NCI-H2029 (cell line): ENCODE measurements at regions not wholly inside any gene's neighbourhood (a gene's known extent, or its start where the extent isn't known, plus 50 kb on each side); places are given as distances from the start of the nearest gene placed in this dataset.
A peak's percentile ranks its signal among the peaks of the same experiment; 100 is the strongest.

Source experiments
- DNase-seq: peaks from one replicate; lab custom pipeline; 2025; lab: John Stamatoyannopoulos, UW

DNA sequence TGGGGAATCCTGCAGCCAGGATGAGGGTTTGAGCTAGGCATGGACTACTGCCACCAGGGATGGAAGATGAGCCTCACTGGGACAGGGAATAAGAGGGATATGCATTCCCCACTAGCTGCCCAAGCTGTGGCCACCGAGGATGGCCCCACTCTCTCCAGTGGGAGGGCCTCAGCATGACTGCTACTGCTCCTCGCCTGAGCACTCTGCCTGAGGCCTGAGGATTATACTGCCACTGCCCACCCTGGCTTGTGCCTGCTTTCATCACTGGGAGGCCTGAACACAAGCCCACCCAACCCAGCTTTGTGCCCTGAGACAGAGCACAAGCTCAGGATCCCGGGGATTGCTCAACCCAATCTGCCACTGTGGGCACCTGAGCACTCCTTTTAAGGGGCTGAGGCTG, 425.6 kb downstream of the RASEF start:
- DNase-seq: no peak

DNA sequence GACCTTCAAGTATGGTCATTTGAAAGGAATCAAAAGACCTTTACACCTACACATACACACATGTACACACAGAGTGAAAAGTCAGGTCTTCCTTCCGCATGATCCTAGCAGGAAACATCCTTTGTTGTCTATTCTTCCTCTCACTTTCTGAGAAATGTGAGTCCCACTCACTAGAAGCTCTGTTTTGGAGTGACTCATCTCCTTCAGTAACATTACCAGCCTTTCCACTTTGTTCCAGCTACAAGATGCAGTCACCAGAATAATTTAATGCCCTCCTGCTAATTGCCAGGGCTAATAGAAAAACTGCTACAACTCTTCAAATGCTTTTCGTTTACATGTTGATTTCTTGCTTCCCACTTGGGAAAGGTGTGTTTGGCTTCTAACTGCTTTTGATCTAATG, 417.3 kb downstream of the RASEF start:
- no peak for DNase-seq

DNA sequence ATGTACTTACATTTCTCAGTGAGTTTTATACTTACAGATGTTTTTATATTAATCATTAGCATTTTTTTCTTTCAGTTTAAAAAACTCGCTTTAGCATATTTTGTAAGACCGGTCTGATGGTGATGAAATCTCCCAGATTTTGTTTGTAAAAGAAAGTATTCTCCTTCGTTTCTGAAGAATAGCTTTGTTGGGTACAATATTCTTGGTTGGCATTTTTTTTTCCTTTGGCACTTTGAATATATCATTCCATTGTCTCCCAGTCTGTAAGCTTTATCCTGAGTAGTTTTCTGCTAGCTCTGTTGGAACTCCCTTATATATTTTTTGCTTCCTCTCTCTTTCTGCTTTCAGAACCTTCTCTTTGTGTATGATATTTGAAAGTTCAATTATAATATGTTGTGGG, 412.6 kb downstream of the RASEF start:
- DNase-seq: no peak

DNA sequence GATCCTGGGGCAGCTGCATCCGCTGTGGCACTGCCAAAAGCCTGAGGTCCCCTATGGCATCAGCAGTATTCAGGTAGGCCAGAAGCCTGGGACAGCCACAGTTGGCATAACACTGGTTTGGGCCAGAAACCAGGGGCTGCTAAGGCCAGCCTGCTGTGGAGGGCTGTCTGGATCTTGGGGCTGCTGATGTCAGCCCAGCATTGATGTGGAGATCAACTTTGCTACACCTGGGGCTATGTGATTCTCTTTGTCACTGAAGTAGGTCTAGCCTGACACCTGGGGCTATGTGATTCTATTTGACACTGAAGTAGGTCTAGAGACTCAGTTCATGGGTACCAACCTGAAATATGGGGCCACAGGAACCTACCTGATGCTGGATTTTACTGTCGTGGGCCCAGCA, 411.5 kb downstream of the RASEF start:
- DNase-seq: no peak

DNA sequence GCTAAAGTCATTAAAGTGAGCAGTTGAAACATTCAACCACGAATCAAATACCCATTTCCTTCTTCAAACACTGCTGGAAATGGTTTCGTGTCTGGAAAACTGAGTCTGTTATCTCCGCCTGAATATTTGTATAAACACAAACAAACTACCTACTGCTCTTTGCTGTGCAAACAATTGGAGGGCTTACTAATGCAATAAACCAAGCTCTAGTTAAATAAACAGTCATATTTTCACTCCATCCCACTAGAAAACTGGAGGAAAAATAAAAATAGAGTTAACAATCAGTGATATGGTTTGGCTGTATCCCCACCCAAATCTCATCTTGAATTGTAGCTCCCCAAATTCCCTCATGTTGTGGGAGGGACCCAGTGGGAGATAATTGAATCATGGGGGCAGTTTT, 397.6 kb downstream of the RASEF start:
- peak; percentile 16 for DNase-seq

DNA sequence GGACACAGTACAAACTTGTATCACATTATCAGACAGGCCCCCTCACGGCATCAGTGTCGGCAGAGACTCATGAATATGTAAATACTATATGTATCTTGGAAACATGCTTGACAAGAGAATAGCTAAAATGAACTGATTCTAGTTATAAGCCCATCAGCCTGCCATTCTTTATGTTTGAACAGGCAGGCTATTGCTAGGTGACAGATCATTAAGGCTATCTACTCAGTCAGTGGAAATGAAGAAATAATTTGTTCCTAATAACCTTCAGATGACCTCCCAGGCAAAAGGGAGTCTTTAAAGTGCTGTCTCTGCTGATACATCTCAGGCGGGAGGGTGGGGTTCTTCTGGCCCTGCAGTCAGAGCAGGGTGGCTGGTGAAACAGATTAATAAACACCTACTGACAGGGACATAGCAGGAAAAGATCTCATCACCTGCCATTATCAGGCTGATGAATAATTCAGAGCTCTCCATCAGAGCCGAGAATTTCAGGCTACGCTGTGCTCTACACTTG, 394.2 kb downstream of the RASEF start:
- no peak for DNase-seq

DNA sequence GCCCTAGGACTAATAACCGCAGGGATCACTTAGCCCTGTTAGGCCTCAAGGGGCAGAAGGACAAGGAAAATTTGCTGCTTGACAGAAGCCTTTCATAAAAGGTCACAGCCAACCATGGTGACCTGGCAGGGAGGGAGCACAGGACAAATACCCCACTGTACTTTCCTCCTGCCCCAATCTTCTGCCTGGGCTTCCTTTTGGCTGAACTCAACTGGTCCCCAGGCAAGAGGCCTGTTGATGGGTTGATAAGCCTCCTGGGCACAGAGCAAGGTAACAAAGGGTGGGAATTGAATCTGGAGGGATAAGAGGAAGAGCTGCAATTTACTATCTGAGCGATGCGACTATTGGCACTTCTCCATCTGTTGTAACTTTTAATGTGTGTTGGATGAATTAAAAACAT, 392.9 kb downstream of the RASEF start:
- no peak for DNase-seq

DNA sequence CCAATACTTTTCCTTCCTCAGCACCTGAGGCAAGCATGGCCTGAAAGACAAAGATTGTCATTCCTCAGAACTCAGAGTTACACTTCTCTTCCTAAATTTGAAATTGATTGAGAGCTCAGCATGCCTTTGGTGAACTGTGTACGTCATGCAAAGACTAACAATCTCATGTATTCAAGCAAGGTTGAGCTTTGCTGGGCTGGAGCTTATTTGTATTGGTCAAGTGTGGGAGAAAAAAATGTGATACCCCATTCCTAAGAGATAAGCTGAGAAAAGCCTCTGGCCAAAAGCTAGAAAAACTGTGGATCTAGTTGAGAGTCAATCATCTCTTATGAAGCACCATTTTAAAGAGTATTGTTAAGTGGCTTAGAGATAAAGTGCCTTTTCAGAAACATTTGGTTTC, 392.2 kb downstream of the RASEF start:
- DNase-seq: no peak

DNA sequence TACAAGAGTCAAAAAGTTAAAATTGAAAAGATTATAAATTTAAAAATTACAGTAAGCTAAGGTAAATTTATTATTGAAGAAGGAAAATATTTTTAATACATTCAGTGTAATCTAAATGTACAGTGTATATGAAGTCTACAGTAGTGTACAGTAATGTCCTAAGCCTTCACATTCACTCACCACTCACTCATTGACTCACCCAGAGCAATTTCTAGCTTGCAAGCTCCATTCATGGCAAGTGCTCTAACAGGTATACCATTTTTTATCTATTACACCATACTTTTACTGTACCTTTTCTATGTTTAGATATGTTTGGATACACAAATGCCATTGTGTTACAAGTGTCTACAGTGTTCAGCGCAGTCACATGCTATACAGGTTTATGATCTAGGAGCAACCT, 389.7 kb downstream of the RASEF start:
- DNase-seq: no peak

DNA sequence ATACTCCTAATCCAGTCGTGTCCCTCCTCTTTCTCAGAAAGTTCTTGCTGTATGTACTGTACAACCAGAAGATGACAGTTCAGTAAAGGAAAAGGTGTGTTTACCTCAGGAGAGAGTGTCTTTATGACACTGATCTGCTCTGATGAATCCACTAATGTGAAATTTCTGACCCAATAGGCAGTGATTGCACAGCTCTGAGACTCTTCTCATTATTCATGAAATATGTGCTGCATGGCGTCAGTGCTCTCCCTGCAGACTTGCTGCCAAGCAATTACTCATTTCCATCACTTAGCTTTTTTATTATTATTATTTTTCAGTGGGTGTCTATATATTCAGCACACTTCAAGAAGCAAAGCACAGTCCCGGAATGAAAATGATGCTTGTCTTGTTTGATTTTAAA, 389.0 kb downstream of the RASEF start:
- no peak for DNase-seq

DNA sequence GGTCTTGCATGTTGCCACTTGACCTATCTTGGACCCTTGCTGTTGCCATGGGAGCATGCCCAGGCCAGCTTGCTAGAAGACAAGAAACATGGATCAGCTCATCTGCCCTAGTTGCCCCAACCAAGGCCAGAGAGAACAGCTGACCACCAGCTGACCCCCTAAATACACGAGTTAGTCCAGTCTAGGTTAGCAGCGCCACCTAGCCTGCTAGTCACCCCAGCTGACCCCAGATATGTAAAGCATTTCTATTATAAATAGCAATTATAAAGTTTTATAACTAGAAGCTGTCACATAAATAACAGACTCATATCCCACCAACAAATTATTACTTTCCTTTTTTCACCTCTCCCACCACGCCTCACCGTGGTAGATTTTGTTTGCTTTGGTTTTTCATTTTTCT, 387.8 kb downstream of the RASEF start:
- DNase-seq: no peak

DNA sequence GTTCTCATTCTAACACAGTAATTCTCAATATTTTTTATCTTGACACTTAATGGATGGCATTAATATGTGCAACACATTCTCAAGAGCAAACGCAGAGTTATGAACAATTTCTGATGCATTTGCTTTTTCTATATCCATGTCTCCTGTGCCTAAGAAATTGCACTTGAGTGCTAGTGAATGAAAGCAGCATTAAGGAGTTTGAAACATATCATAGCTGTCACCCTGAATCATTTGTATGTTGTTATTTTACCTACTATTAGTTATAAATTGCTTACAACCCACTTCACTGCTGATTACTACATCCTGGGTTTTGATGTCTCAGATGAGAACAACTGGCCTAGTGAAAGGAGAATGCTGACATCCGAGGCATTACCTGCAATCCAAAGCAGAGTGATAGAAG, 387.3 kb downstream of the RASEF start:
- DNase-seq: no peak

DNA sequence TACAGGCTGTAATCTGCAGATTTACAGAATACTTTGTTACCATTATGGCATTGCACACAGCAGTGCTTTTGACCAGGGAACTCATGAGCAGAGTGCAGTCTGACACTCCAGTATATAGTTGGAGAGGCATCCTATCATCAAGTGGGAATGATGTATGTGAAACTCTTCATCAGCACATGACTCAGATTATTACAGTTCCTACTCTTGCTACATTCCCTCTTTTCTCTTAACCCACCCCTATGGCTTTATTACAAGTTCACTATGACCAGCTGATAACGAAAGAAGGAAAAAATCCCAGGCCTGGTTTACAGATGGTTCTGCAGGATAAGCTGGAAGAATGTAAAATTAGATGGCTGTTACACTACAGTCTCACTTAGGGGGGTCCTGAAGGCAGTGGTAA, 385.9 kb downstream of the RASEF start:
- no peak for DNase-seq

DNA sequence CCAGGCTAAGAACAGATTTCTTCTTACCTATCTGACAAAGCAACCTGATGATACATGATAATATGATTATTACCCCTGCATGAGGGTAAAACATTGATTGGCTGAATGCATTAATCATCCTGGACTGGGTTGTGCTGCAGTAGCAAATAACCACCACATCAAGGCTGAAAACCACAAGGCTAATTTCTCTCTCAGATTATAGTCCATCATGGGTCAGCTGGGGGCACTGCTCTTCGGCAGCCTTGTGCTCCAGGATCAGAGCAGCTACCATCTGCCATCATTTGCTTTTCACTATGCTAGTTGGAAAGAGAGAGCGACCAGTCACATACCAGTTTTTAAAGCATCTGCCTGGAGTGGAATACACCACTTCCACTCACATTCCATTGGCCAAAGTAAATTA, 383.5 kb downstream of the RASEF start:
- DNase-seq: no peak

DNA sequence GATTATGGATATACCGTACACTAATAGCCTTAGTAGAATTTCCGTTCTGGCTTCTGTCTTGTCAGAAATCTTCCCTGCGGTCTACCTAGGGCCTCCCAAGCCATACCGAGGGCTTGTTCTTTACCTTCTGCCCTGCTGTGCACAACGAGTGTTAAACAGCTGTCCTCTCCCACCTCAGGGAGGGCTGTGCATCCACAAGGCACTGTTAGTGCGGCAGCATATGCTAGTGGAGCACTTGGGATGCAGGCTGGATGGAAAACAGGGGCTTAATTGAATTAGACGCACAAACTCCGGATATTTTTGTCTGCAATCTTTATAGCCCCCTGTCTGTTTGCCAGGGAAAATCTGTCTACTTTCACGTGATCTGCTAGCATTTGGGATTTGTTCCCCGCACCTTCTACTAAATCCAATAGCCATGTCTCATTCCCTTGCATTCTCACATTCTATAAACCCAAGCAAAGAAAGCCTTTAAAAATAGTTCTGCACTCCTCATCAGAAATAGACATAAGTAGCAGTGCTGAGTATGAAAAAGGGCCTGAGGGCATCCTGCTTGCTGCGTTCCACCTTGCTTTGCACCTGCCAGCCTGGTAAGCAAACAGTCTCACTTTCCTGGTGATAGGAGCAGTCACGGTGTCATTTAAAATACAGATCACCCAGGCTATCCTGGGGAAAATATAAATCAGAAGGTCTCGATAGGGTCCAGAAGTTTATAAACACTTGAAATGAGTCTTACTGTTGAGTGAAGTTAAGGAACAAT, 382.6 kb downstream of the RASEF start:
- no peak for DNase-seq

DNA sequence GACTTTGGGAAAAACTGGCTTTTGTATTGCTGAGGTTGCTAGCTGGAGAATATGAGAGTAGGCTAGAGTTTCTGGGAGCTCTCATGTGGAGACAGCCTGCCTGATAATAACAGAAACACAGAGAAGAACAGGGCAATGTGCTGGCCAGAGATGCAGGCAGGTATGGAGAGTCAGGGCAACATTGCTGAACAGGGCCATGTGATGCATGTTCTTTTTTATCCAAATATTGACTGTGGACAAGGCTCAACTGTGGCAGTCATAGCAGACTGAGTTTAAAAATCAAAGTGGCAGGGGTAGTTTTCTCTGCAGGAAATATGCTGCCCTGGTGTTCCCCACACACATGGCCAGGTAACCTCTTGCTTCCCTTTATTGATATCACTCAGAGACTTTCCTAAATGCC, 381.1 kb downstream of the RASEF start:
- DNase-seq: no peak

DNA sequence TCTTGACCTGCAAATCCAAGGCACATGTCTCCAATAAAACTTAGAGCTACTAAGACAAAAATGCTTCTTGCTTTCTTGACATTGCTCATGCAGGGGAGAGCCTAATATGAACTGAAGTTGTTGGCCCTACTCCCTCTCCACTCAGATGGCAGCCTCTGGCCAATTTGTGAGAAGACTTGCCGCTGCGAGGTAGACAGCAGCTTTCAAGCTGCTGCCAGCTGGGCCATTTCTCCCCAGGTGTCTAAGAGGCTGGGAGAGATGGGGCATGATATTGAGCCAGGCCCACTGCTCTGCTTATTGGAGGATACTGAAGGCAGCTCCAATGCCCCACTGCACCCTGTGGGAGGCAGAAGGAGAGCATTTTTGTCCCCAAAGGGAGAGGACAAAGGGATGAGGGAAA, 380.5 kb downstream of the RASEF start:
- no peak for DNase-seq

DNA sequence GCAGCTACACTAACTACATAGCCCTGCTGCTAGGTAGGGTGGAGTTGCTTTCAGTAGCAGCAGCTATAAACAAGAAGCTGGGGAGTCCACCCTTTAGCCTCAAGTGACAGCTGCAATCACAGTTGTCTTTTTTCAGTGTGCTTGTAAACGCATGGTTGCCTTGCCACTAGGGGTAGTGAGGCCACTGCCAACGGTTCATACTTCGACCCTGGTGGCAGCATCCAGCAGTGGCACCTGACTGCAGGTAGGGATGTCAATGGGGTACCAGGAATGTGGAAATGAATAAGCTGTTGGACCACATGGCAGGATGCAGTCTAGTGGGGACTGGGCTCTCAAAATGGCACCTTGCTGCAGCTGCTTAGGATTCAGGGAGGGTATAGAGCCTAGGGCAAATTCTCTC, 367.2 kb downstream of the RASEF start:
- no peak for DNase-seq

DNA sequence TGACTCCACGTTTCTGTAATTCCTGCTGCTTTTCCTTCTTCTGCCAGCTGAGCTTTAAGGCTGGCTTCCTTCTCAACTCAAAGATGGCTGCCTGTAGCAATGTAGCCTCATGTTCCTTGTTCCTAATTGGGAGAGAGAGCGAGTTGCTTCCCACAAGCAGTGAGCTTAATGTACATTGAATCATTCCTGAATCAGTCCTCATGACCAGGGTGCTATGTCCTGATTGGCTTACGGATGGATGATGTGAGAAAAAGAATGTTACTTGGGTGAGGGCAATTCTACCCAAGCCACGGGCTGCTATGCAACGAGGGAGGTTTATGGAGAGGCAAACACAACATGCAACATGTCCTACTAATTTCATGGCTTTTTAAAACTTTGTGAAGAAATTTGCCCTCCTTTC, 356.2 kb downstream of the RASEF start:
- DNase-seq: no peak

DNA sequence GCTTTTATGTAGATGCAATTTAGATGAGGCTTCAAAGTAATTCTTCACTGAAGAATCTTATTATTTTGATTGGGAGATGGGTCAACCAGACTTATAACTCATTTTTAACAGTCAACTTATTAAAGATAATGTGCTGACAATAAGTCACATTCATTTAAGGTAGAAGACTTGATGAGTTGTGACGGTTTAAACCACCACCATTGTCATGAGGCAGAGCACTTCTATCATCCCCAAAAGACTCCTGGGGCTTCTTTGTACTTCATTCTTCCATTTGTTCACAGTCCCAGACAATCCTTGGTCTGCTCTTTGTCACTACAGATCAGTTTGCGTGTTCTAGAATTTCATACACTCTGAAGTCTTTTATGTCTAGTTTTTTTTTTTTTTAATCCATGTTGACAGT, 346.1 kb downstream of the RASEF start:
- no peak for DNase-seq

DNA sequence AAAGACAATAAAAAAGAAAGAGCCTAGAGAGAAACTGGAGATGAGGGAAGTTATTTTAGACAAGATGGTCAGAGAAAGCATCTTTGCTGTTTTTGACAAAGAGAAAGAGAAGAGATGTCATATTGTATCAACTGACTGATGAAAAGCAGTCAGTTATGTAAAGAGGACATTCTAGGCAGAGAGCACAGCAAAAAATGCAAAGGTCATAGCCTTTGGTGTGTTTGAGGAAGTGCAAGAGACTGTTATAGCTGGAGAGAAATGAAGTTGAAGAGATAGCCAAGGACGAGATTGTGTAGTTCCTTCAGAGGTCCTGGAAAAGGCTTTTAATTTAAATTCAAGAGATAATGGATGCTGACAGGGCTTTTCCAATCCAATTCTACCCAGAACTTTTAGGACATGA, 342.4 kb downstream of the RASEF start:
- DNase-seq: no peak

DNA sequence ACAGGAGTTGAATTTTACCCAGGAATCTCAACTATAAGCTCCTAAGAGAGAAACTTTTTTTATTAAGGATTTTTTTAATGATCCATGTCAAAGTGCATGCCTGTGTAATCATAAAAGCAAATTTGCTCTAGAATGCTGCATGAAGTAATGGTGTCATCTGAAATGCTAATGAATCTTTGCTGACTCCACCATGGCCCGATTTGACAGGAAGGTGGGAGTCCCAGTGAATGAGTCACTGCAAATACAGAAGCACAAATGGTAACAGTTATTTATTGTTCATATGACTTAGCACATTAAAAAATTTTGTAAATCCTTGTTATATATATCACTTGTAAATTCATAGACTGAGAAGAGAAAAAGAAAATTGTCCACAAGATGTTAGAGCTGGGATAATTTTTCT, 341.3 kb downstream of the RASEF start:
- no peak for DNase-seq

DNA sequence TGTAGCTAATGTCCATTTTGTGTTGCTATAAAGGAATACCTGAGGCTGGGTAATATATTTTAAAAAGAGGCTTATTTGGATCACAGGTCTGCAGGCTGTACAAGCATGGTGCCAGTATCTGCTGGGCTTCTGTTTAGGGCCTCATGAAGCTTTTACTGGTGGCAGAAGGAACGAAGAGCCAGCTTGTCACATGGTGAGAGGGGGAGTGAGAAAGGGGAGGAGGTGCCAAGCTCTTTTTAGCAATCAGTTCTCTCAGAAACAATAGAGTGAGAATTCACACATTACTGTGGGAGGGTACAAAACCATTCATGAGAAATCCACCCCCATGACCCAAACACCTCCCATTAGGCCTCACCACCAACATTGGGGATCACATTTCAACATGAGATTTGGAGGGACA, 340.9 kb downstream of the RASEF start:
- no peak for DNase-seq

DNA sequence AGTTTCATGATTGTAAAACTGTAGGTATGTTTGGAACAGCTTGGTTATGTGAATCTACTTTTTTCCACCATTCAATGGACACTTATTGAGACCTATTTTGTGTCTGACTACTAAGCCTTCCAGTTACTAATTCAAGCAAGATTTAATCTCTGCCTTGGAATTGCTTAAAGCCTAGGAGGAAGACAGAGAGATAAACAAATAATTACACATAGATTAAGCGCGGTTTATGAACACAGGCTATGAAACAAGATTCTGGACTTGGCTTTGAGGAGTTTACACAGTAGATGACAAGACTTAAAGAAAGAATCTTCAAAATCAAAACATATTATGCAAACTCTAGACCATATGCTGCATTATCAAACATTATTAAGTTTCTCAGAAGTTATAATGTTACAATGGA, 340.4 kb downstream of the RASEF start:
- no peak for DNase-seq
